Spleen (tissue), 7 donors: ENCODE measurements at regions not wholly inside any gene's neighbourhood (a gene's known extent, or its start where the extent isn't known, plus 50 kb on each side); places are given as distances from the start of the nearest gene placed in this dataset.

Source experiments
- CTCF ChIP-seq, 11 experiments: fragments of 200-600 bp in 7 of 11; fragments of 450-650 bp in 4 of 11; sonication (generic) in 4 of 11; IDR thresholded peaks in 8 of 11; conservative IDR thresholded peaks in 3 of 11; 1 replicate in 7 of 11; 2 replicates in 4 of 11; pipeline versions ENCODE4 v1.4.0 to v1.8.0; 2016 to 2021; ENCODE audit warnings: antibody characterized with exemption in 11 of 11, inconsistent platforms in 4 of 11, mild to moderate bottlenecking in 1 of 11
- POLR2A ChIP-seq, 3 donors: fragments of 450-650 bp; IDR thresholded peaks; one replicate each; pipeline ENCODE4 v1.5.1; 2017; ENCODE audit warnings: antibody characterized with exemption in 3 of 3, mild to moderate bottlenecking in 1 of 3
- donor health status: DM: no; HTN: no; CAD: no; lungs with moderate emphysema.
- donor health status: DM: no; HTN: no; CAD: no.
- donor health status: DM: no; HTN: no; CAD: no.

- TF ChIP-seq CTCF (IDR thresholded peaks at IDR 0.05 in 8 of 11, conservative IDR thresholded peaks at IDR 0.05 in 3 of 11) (no peak), POLR2A (IDR thresholded peaks at IDR 0.05) (no peak)
Observed at GRCh38 chr11:128242451-128242850, 344.9 kb downstream of the ETS1 start.
